T-helper 1 cell treated with Interleukin-12 subunit alpha and Interleukin-12 subunit beta and Interleukin-4 antibody, amounts not matched to agents 30 ng/mL and 1 ng/mL, for 36 hours (primary cell): ENCODE measurements at regions not wholly inside any gene's neighbourhood (a gene's known extent, or its start where the extent isn't known, plus 50 kb on each side); places are given as distances from the start of the nearest gene placed in this dataset.
"Not testable (repeated sequence)": the region's sequence is repeated elsewhere in the genome, so short reads cannot be mapped to it uniquely, and the experiment has no call there.

Experiments used
- intact Hi-C: fragments of 100-400 bp; cut with micrococcal nuclease; formaldehyde crosslinking; loops from one replicate; pipeline ENCODE4 v1.15.1; 2024

DNA sequence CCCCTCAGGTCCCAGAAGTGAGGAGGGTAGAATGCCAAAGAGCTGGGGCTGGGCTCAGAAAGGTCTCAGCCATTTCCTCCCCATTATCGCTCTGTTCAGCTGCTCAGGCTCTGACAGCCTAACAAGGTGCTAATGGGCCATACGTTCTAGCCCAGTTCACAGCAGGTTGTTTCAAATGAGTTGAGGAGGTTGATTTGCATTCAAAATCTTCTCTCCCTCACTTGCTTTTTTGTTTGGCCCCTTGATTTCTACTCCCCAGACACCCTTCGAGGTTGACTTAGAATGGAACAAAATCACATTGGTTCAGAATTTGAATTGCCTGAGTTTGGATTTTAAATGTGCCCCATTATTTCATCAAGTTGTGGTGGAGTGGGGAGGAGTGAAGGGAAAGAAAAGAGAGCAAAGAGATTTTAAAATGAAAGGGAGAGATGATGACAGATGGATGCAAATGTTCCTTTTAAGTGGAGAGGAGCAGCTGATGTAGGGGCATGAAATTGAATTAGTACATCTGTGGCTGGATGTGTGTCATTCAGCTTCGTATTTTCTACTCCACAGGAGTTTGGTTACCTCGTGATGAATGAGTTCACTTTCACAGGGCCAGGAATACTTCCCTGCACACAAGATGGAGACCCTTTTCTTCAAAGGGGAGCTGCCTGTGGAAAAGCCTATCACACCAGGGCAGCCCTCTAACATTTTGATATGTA is 425.8 kb upstream of the CAMK1G start:
- intact Hi-C loops, result no loop called here

DNA sequence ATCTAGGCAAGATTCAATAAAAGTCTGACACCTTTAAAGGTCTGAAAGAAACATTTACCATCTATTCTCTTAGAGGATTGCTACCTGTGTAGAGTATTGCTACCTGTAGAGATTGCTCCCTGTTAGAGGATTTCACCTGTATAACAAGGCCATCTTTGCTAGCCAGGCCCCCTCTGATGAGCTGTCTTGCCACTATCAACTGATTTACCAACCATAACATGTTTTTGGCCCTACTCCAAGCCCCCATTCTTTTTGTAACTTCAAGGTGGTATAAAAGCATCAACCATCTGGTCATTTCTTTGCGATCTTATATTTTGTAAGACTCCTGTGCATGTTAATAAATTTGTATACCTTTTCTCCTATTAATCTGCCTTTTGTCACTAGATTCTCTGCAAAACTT is 424.7 kb upstream of the CAMK1G start:
- intact Hi-C loops, result no loop called here

DNA sequence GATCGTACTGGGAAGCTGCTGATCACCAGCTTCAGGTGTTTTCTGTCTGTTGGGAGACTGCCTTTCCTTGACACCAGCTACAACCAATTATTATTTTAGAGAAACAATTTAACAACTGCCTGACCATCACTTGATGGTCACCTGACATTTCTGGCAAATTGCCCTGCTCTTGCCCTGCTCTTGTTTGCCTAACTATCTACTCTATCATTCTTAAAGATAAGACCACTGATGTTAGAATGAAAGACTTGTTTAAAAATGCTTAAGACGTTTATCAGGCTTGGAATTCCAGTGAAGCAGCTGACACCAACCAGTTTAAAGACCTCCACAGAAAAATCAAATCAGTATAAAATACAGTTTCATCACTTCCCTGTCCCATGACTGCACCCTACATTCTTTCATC is 423.3 kb upstream of the CAMK1G start:
- intact Hi-C loops, result no loop called here

DNA sequence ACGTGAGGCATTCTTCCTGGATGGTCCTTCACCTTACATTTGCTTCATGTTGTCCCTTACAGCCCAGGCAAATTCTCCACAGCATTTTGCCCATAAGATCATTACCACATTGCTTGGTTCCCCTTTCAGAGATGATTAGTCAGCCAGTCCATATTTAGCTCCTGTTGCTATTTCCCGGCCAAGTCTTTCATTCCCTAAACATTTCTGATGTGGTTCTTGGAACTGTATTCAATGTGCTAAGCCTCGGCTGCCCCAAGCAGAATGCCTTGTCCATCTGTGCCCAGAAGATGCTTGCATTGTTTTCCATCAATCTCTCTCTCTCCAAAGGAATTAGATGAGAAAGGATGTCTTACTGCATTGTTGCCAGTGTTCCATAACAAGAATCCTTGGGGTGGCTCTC is 420.9 kb upstream of the CAMK1G start:
- intact Hi-C loops, result no loop called here

GRCh38 chr1:209168204-209168603 is 415.3 kb upstream of the CAMK1G start:
- intact Hi-C loops, result no loop called here

- intact Hi-C loops, result no loop called here
Measured at GRCh38 chr1:209171151-209171550, 412.4 kb upstream of the CAMK1G start.

DNA sequence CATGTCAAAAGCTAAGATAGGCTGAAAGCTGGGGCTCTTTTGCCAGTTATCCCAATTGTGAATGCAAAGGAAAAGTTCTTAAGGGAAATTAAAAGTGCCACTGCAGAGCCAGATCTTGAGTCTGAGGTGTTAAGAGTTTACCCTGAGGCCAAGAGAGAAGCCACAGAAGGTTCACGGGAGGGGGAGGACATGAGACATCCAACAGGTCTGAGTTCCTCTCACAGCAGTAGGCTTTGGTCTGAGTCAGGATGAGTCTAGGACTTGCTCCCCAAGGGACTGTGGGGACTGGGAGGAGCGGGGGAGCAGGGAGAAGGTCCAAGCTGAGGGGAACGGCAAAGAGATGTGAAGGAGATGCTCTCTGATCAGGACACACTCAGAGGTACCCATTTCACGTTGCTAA is 411.2 kb upstream of the CAMK1G start:
- intact Hi-C loops, result no loop called here

- intact Hi-C loops, result not testable (repeated sequence)
Measured at GRCh38 chr1:209172792-209173542, 410.5 kb upstream of the CAMK1G start.

DNA sequence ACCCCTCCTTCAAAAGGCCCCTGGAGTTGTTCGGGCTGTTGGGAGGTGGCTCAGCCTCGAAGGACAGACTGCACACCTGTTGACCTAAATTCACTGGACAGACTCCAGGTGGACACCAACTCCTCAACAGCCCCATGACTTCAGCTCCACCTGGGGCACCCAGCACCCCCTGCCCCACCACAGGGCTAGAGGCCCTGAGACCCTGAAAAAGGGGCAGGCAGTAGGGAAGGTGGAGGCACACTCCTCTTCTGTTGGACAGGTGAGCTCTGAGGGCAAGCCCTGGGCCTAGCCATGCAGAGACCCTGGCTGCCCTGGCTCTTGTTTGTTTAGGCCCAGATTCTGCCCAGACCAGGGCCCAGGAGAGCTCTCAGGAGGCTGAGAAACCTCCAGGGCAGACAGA is 409.7 kb upstream of the CAMK1G start:
- intact Hi-C loops, result not testable (repeated sequence)

GRCh38 chr1:209176866-209177430 is 406.6 kb upstream of the CAMK1G start:
- intact Hi-C loops, result no loop called here

DNA sequence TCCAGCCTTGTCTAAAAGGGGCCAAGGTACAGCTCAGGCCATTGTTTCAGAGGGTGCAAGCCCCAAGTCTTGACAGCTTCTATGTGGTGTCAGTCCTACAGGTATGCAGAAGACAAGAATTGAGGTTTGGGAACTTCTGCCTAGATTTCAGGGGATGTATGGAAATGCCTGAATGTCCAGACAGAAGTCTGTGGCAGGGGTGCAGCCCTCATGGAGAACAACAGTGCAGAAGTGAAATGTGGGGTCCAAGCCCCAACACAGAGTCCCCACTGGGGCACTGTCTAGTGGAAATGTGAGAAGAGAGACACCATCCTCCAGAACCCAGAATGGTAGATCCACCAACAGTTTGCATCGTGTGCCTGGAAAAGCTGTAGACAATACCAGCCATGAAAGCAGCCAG is 400.3 kb upstream of the CAMK1G start:
- intact Hi-C loops, result no loop called here

- intact Hi-C loops, result no loop called here
Measured at GRCh38 chr1:209187589-209187988, 395.9 kb upstream of the CAMK1G start.

DNA sequence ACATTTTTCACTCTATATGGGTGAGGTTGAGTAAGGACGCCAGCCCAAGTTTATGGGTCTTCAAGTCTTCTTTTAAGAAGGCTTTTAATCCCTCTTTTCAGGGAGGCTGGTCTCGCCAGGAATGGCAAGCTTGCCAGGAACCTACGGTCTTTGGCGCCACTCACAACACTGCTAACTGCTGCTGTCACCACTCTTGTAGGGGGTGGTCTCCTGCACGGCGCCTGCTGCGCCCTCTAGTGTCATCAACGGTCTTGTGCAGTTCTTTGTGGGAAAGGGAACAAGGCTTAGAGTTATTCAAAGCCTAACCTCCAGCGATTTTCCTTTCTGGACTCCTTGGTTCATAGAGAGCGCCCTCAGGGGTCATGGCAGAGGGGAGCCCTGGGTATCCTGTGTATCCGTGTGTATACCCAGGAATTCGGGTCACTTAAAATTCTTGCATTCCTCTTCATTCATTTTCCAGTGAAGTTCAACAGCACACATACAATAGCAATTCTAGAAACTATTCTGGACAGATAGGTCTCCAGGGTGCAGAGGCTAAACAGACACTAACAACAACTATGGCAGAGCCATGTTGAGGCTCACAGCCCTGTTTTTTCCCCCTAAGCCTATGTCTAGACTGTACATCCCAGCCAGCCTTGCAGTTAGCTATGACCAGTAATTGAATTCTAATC is 392.8 kb upstream of the CAMK1G start:
- intact Hi-C loops, result no loop called here

DNA sequence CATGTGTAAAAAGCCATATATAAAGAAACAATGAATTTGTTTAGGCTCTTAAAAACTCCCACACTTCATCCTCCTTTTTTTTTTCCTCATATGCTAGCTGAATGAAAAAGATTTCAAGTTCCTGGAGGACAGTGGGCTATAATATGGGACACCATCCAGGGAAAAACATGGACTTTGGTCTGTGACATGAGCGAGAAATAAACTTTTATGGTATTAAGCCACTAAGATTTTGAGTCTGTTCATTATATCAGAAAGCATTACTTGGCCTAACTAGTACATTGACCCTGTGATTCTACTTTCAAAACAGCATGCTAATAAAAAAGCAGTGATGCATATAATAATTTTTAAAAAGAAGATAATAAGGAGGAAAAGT is 392.3 kb upstream of the CAMK1G start:
- intact Hi-C loops, result no loop called here

DNA sequence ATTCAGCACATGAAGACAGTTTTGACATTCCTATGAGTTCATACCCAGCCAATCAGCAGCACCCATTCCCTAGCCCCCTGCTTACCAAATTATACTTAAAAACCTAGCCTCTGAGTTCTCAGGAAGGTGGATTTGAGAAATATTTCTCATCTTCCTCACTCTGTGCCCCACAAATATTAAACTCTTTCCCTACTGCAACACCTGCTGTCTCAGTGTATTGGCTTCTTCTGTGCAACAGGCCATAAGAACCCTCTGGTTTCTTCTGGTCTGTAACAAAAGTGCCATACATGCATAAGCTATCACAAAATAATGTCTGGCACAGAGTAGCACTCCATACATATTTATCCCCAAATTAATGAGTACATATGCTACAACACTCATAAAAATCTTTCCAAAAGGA is 387.4 kb upstream of the CAMK1G start:
- intact Hi-C loops, result no loop called here

GRCh38 chr1:209198961-209199750 is 384.4 kb upstream of the CAMK1G start:
- intact Hi-C loops, result no loop called here

GRCh38 chr1:209199822-209200221 is 383.7 kb upstream of the CAMK1G start:
- intact Hi-C loops, result no loop called here

- intact Hi-C loops, result loop anchor here (1.0 kb wide), 2 partner anchors 46 to 311 kb away; no protein-coding TSS in a partner anchor
Measured at GRCh38 chr1:209202321-209202720, 381.2 kb upstream of the CAMK1G start.

DNA sequence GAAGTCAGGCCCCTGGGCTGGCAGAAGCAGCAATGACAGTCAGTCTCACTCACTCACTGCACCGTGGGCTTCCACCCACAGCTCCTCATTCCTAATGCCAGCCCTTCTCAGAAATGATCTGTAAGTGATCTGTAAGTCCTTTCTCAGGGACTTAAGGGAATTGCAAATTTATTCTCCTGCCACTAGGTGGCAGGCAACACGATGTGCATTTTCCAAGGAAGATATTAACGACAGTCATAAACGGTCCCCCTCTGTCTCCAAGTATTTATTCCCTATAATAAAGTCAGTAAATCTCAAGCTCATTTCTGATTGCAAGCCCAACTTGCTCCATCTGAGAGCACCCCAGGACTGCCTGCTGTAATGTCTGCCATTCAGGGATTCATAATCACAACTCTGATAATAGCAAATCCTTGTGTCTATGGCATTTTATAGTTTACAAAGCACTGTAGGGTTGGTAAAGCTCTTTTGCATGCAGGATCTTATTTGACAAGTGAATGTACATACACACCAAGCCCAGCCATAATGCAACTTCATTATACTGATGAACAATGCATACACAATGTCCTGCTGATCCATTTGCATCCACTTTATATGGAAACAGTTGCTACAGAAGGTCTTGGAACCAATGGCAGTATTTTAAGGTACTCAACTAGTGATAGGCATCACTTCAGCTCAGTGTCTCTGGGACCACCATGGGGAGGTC is 380.5 kb upstream of the CAMK1G start:
- intact Hi-C loops, result loop anchor here (1.0 kb wide), 4 partner anchors 45 to 310 kb away; no protein-coding TSS in a partner anchor

DNA sequence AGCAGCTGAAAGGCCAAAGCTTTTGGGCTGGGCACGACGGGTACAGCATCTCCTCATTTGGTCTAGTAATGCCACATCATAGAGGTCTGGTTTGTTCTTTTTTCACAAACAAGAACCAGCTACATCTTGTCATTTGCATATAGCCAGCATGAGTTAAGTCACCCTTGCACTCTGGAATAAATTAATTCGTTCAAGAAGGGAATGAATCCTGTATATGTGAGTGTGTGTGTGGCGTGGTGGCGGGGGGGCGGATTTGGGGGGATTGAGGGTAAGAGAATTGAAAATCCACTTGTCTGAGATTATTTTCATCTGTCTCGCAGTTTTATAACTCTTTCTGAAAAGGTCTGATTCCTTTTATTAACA is 380.0 kb upstream of the CAMK1G start:
- intact Hi-C loops, result loop anchor here (1.0 kb wide), 2 partner anchors 151 to 232 kb away; no protein-coding TSS in a partner anchor

- intact Hi-C loops, result no loop called here
Measured at GRCh38 chr1:209205039-209205438, 378.5 kb upstream of the CAMK1G start.
